Peyer's patch (tissue), 4 donors: ENCODE measurements at regions not wholly inside any gene's neighbourhood (a gene's known extent, or its start where the extent isn't known, plus 50 kb on each side); places are given as distances from the start of the nearest gene placed in this dataset.

Experiments
- CTCF ChIP-seq, 6 experiments: fragments of 450-650 bp in 4 of 6; fragments of 200-600 bp in 2 of 6; sonication (generic) in 1 of 6; IDR thresholded peaks; one replicate each; pipeline ENCODE4 v1.5.1; 2017 to 2019; ENCODE audit warnings: antibody characterized with exemption in 6 of 6, mild to moderate bottlenecking in 3 of 6, moderate library complexity in 1 of 6
- POLR2A ChIP-seq, 2 donors: fragments of 450-650 bp; IDR thresholded peaks; one replicate each; pipeline ENCODE4 v1.5.1; 2017; ENCODE audit warnings: antibody characterized with exemption in 2 of 2, mild to moderate bottlenecking in 2 of 2, moderate library complexity in 2 of 2

- TF ChIP-seq CTCF (IDR thresholded peaks at IDR 0.05): no peak
- no peak for TF ChIP-seq POLR2A (IDR thresholded peaks at IDR 0.05)
These were observed 234.3 kb downstream of the PYDC2 start for GRCh38 chr3:191695131-191695814.
